Vagina (tissue), 2 donors: ENCODE measurements at regions not wholly inside any gene's neighbourhood (a gene's known extent, or its start where the extent isn't known, plus 50 kb on each side); places are given as distances from the start of the nearest gene placed in this dataset.

ENCODE experiments used
- DNase-seq, 2 donors: peaks; one replicate each; pipeline ENCODE4 v3.0.0-alpha.2; 2017; ENCODE audit errors: extremely low spot score in 2 of 2
- H3K27ac ChIP-seq: fragments of 200-600 bp; sonication (generic); one replicate; pipeline ENCODE4 v1.5.1; 2019
- H3K27me3 ChIP-seq: fragments of 200-600 bp; sonication (generic); one replicate; pipeline ENCODE4 v1.5.1; 2019
- H3K36me3 ChIP-seq, 2 donors: fragments of 200-600 bp; sonication (generic); one replicate each; pipeline ENCODE4 v1.5.1; 2017 to 2019
- H3K4me1 ChIP-seq: fragments of 200-600 bp; sonication (generic); one replicate; pipeline ENCODE4 v1.5.1; 2019
- H3K4me3 ChIP-seq, 2 donors: fragments of 200-600 bp; sonication (generic); 1 replicate in 1 of 2; 2 replicates in 1 of 2; pipeline ENCODE4 v1.5.1; 2016 to 2019
- H3K9me3 ChIP-seq: fragments of 200-600 bp; sonication (generic); one replicate; pipeline ENCODE4 v1.5.1; 2019
- CTCF ChIP-seq, 3 experiments: fragments of 450-650 bp in 2 of 3; fragments of 200-600 bp in 1 of 3; sonication (generic) in 1 of 3; IDR thresholded peaks; one replicate each; pipeline ENCODE4 v1.5.1; 2017 to 2019; ENCODE audit warnings: antibody characterized with exemption in 3 of 3, mild to moderate bottlenecking in 2 of 3, moderate library complexity in 2 of 3
- POLR2A ChIP-seq, 2 donors: fragments of 450-650 bp; IDR thresholded peaks; one replicate each; pipeline ENCODE4 v1.6.1; 2017; ENCODE audit warnings: antibody characterized with exemption in 2 of 2, mild to moderate bottlenecking in 2 of 2, moderate library complexity in 2 of 2
- POLR2AphosphoS5 ChIP-seq, 2 donors: sonication (generic); formaldehyde crosslinking; IDR thresholded peaks; one replicate each; pipeline ENCODE4 v1.9.0; 2017; ENCODE audit warnings: antibody characterized with exemption in 2 of 2, mild to moderate bottlenecking in 2 of 2, low read depth in 1 of 2; ENCODE audit not compliant: insufficient read depth in 1 of 2
- intact Hi-C: fragments of 100-400 bp; cut with DNase I; formaldehyde crosslinking; loops from one replicate; pipeline ENCODE4 v1.15.1; 2023

- Histone ChIP-seq H3K9me3 (no peaks in the 10 kb centered on the region), H3K36me3 (no peaks in the 10 kb centered on the region), H3K4me3 (no peak overlapping the region), H3K27me3 (no peaks in the 10 kb centered on the region), H3K4me1 (no peaks in the 10 kb centered on the region), H3K27ac (no peak overlapping the region)
- no peak for TF ChIP-seq CTCF (IDR thresholded peaks at IDR 0.05)
- TF ChIP-seq POLR2A (IDR thresholded peaks at IDR 0.05) = no peak
- no peak for TF ChIP-seq POLR2AphosphoS5 (IDR thresholded peaks at IDR 0.05; ENCODE audit: insufficient read depth in 1 of 2, low read depth in 1 of 2)
- DNase-seq = no peak
- intact Hi-C loops = no loop called here
Measured at GRCh38 chr9:116070256-116070914, 83.2 kb upstream of the PAPPA start.

- Histone ChIP-seq H3K36me3 (no peaks in the 10 kb centered on the region), H3K27me3 (no peaks in the 10 kb centered on the region), H3K27ac (no peak overlapping the region), H3K4me1 (no peaks in the 10 kb centered on the region), H3K9me3 (no peaks in the 10 kb centered on the region), H3K4me3 (no peak overlapping the region)
- intact Hi-C loops = no loop called here
- DNase-seq = no peak
- TF ChIP-seq CTCF (IDR thresholded peaks at IDR 0.05) (no peak), POLR2A (IDR thresholded peaks at IDR 0.05) (no peak), POLR2AphosphoS5 (IDR thresholded peaks at IDR 0.05; ENCODE audit: insufficient read depth in 1 of 2, low read depth in 1 of 2) (no peak)
Measured at GRCh38 chr9:116072046-116072445, 81.5 kb upstream of the PAPPA start.

GRCh38 chr9:116073826-116074225, 79.8 kb upstream of the PAPPA start:
- Histone ChIP-seq H3K9me3 (no peaks in the 10 kb centered on the region), H3K4me1 (no peaks in the 10 kb centered on the region), H3K4me3 (no peak overlapping the region), H3K27me3 (no peaks in the 10 kb centered on the region), H3K27ac (no peak overlapping the region), H3K36me3 (no peaks in the 10 kb centered on the region)
- no peak for TF ChIP-seq POLR2A (IDR thresholded peaks at IDR 0.05)
- TF ChIP-seq POLR2AphosphoS5 (IDR thresholded peaks at IDR 0.05; ENCODE audit: insufficient read depth in 1 of 2, low read depth in 1 of 2) = no peak
- no peak for TF ChIP-seq CTCF (IDR thresholded peaks at IDR 0.05)
- intact Hi-C loops = no loop called here
- no peak for DNase-seq

- H3K9me3 ChIP-seq = no peaks in the 10 kb centered on the region
- H3K4me3 ChIP-seq = no peak overlapping the region
- no peaks in the 10 kb centered on the region for H3K4me1 ChIP-seq
- no peaks in the 10 kb centered on the region for H3K27me3 ChIP-seq
- no peaks in the 10 kb centered on the region for H3K36me3 ChIP-seq
- no peak for TF ChIP-seq CTCF (IDR thresholded peaks at IDR 0.05)
- DNase-seq = no peak
- intact Hi-C loops = no loop called here
- no peak overlapping the region for H3K27ac ChIP-seq
Measured at GRCh38 chr9:116074658-116075057, 78.9 kb upstream of the PAPPA start.

GRCh38 chr9:116075191-116075590, 78.4 kb upstream of the PAPPA start:
- intact Hi-C loops = no loop called here
- no peak for DNase-seq
- H3K27ac ChIP-seq = no peak overlapping the region

More at GRCh38 chr9:116075191-116075590, 78.4 kb upstream of the PAPPA start:
- no peak overlapping the region for H3K4me3 ChIP-seq
- H3K27me3 ChIP-seq = no peaks in the 10 kb centered on the region
- no peaks in the 10 kb centered on the region for H3K4me1 ChIP-seq
- TF ChIP-seq CTCF (IDR thresholded peaks at IDR 0.05) = no peak
- TF ChIP-seq POLR2AphosphoS5 (IDR thresholded peaks at IDR 0.05; ENCODE audit: insufficient read depth in 1 of 2, low read depth in 1 of 2) = no peak
- TF ChIP-seq POLR2A (IDR thresholded peaks at IDR 0.05) = no peak
- H3K36me3 ChIP-seq = no peaks in the 10 kb centered on the region
- H3K9me3 ChIP-seq = no peaks in the 10 kb centered on the region
